Body of pancreas (tissue), 4 donors: ENCODE measurements at regions not wholly inside any gene's neighbourhood (a gene's known extent, or its start where the extent isn't known, plus 50 kb on each side); places are given as distances from the start of the nearest gene placed in this dataset.

ENCODE experiments used
- CTCF ChIP-seq, 7 experiments: fragments of 450-650 bp in 4 of 7; fragments of 200-600 bp in 3 of 7; sonication (generic) in 3 of 7; IDR thresholded peaks; one replicate each; pipeline ENCODE4 v1.5.1; 2016 to 2019; ENCODE audit warnings: antibody characterized with exemption in 7 of 7
- POLR2A ChIP-seq, 3 donors: fragments of 450-650 bp; IDR thresholded peaks; one replicate each; pipeline ENCODE4 v1.6.1; 2016; ENCODE audit warnings: antibody characterized with exemption in 3 of 3, mild to moderate bottlenecking in 2 of 3

- TF ChIP-seq CTCF (IDR thresholded peaks at IDR 0.05) = no peak
- no peak for TF ChIP-seq POLR2A (IDR thresholded peaks at IDR 0.05)
Observed at GRCh38 chr21:35838350-35838749, 222.0 kb downstream of the SETD4 start.
